Osteocyte (in vitro differentiated cells): ENCODE measurements at regions not wholly inside any gene's neighbourhood (a gene's known extent, or its start where the extent isn't known, plus 50 kb on each side); places are given as distances from the start of the nearest gene placed in this dataset.
A peak's percentile ranks its signal among the peaks of the same experiment; 100 is the strongest.

Experiments used
- DNase-seq: peaks from one replicate; pipeline ENCODE4 v3.0.0; 2021; ENCODE audit warnings: mixed read lengths; ENCODE audit not compliant: unreplicated experiment; ENCODE audit errors: extremely low spot score
- H3K27ac Mint-ChIP-seq: one replicate; pipeline ENCODE4 v1.8.0; 2021; ENCODE audit warnings: mild to moderate bottlenecking, mixed read lengths; ENCODE audit not compliant: unreplicated experiment
- H3K27me3 Mint-ChIP-seq: one replicate; pipeline ENCODE4 v1.8.0; 2021; ENCODE audit warnings: mixed read lengths; ENCODE audit not compliant: unreplicated experiment
- H3K36me3 Mint-ChIP-seq: one replicate; pipeline ENCODE4 v1.8.0; 2021; ENCODE audit warnings: mixed read lengths; ENCODE audit not compliant: unreplicated experiment
- H3K4me1 Mint-ChIP-seq: one replicate; pipeline ENCODE4 v1.8.0; 2021; ENCODE audit warnings: mixed read lengths; ENCODE audit not compliant: unreplicated experiment
- H3K4me3 Mint-ChIP-seq: one replicate; pipeline ENCODE4 v1.8.0; 2021; ENCODE audit warnings: mild to moderate bottlenecking, moderate library complexity, mixed read lengths; ENCODE audit not compliant: unreplicated experiment
- H3K9me3 Mint-ChIP-seq: one replicate; pipeline ENCODE4 v1.8.0; 2021; ENCODE audit warnings: mixed read lengths; ENCODE audit not compliant: unreplicated experiment
- CTCF ChIP-seq: fragments of 200-600 bp; sonication (generic); IDR thresholded peaks from 2 replicates; pipeline ENCODE4 v1.5.0; 2021; ENCODE audit warnings: antibody characterized with exemption, mild to moderate bottlenecking, moderate library complexity

DNA sequence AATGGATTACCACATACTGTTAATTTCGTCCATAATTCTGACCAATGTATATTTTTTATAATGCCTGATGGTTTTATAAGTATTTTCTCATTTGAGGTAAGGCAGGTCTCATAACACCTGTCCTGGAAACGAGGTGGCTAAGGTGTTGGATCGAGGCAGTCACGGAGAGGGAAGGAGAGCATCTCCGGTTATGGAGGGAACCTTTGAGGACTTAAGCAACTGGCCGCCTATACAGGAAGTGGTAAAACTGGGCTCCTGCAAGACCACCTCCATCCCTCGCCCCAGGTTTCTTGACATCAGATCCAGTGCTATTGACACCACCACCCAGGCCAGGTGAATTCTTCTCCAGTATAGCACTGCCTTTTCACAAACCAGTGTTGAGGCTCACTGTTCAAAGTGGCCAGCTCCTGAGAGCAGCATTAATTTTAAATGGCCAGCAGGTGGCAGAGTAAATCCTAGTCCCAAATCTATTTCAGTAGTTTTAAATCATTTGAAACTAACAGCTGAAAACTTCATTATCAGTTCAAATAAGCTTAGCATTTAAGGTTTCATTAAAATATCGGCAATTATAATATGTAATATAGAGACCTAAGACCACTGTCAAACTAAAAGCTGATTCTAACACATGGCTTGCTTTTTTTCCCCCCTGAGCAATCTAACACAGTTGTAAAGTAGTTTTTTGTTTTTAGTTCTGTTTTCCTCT is 100.8 kb downstream of the PPM1A start:
- peaks cover 7% of the 10 kb centered on the region for H3K4me1 Mint-ChIP-seq

DNA sequence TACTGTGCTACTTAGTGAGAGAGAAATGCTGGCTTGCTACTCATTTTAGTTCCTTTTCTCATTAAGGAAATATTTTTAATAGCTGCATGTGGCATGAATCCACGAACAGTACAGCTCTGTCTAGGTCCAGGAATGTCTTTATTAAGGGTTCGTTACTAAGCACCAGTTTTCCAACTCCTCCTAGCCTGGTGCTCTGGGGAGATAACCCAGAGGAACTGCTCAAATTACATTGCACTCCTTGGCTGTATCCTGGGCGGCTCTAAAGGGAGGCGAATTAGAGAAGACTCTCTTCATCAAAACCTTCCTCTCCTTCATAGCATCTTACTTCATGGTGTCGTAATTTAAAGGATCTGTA is 101.3 kb downstream of the PPM1A start:
- no peak for TF ChIP-seq CTCF
- Mint-ChIP-seq H3K27ac (no peak overlapping the region), H3K27me3 (peaks cover 15% of the 10 kb centered on the region), H3K4me3 (no peak overlapping the region), H3K4me1 (peaks cover 7% of the 10 kb centered on the region), H3K9me3 (no peaks in the 10 kb centered on the region), H3K36me3 (no peaks in the 10 kb centered on the region)
- DNase-seq = no peak

More for the DNA sequence above, 100.8 kb downstream of the PPM1A start:
- H3K36me3 Mint-ChIP-seq = no peaks in the 10 kb centered on the region
- H3K4me3 Mint-ChIP-seq = no peak overlapping the region
- H3K27me3 Mint-ChIP-seq = peaks cover 19% of the 10 kb centered on the region
- TF ChIP-seq CTCF = peak; percentile 74
- DNase-seq = no peak
- H3K9me3 Mint-ChIP-seq = no peaks in the 10 kb centered on the region
- no peak overlapping the region for H3K27ac Mint-ChIP-seq

GRCh38 chr14:60353420-60353819 is 104.4 kb downstream of the PPM1A start:
- TF ChIP-seq CTCF = no peak
- peaks cover 7% of the 10 kb centered on the region for H3K4me1 Mint-ChIP-seq
- H3K36me3 Mint-ChIP-seq = no peaks in the 10 kb centered on the region
- no peak for DNase-seq
- no peaks in the 10 kb centered on the region for H3K9me3 Mint-ChIP-seq
- no peak overlapping the region for H3K4me3 Mint-ChIP-seq
- H3K27ac Mint-ChIP-seq = no peak overlapping the region
- H3K27me3 Mint-ChIP-seq = peaks cover 19% of the 10 kb centered on the region

GRCh38 chr14:60355768-60356167 is 106.7 kb downstream of the PPM1A start:
- Mint-ChIP-seq H3K4me1 (no peaks in the 10 kb centered on the region), H3K27ac (no peak overlapping the region), H3K4me3 (no peak overlapping the region), H3K27me3 (peaks cover 17% of the 10 kb centered on the region), H3K9me3 (no peaks in the 10 kb centered on the region), H3K36me3 (no peaks in the 10 kb centered on the region)
- no peak for TF ChIP-seq CTCF
- no peak for DNase-seq

DNA sequence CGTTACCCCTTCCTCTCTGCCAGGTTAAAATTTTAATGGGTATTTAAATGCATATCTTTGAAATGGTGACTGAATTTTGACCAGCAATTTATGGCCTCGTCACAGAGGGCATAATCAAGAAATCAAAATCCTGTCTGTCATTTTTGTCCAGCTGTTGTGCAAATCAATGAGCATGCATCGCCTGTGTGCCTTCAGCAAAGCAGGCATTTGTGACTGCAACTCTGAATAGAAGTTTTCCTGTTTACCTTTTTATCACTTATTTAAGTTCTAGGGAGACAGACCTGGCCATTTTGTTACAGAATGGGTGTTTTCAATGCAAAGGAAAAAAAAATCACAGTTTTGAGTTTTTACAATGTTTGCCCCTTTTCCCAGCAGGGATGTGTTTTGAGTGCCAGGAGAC is 107.4 kb downstream of the PPM1A start:
- no peak for TF ChIP-seq CTCF
- peaks cover 19% of the 10 kb centered on the region for H3K27me3 Mint-ChIP-seq
- no peaks in the 10 kb centered on the region for H3K36me3 Mint-ChIP-seq
- DNase-seq = no peak
- no peaks in the 10 kb centered on the region for H3K9me3 Mint-ChIP-seq
- no peak overlapping the region for H3K27ac Mint-ChIP-seq
- H3K4me3 Mint-ChIP-seq = no peak overlapping the region
- no peaks in the 10 kb centered on the region for H3K4me1 Mint-ChIP-seq
